MM.1S (cell line): ENCODE measurements at regions not wholly inside any gene's neighbourhood (a gene's known extent, or its start where the extent isn't known, plus 50 kb on each side); places are given as distances from the start of the nearest gene placed in this dataset.
"Not testable (repeated sequence)": the region's sequence is repeated elsewhere in the genome, so short reads cannot be mapped to it uniquely, and the experiment has no call there.

Experiments used
- DNase-seq: peaks from one replicate; pipeline ENCODE4 v3.0.0-alpha.2; 2015
- H2AFZ ChIP-seq: fragments of 300-600 bp; sonication (generic); 2 replicates; pipeline ENCODE4 v1.6.0; 2016; ENCODE audit warnings: antibody characterized with exemption, low read length
- H3F3A ChIP-seq: fragments of 300-600 bp; sonication (generic); 2 replicates; pipeline ENCODE4 v1.6.1; 2016; ENCODE audit warnings: mild to moderate bottlenecking, antibody characterized with exemption, low read length, moderate library complexity, mixed read lengths; ENCODE audit not compliant: insufficient read depth
- H3K27ac ChIP-seq: fragments of 300-600 bp; sonication (generic); 2 replicates; pipeline ENCODE4 v1.5.1; 2016; ENCODE audit warnings: mild to moderate bottlenecking, low read length
- H3K27me3 ChIP-seq: fragments of 300-600 bp; sonication (generic); replicated peaks from 2 replicates; pipeline ENCODE4 v1.6.0; 2016; ENCODE audit warnings: low read length; ENCODE audit not compliant: insufficient read depth
- H3K36me3 ChIP-seq: fragments of 300-600 bp; sonication (generic); replicated peaks from 2 replicates; pipeline ENCODE4 v1.6.1; 2016; ENCODE audit warnings: mild to moderate bottlenecking, low read length, mixed read lengths; ENCODE audit not compliant: insufficient read depth
- H3K4me1 ChIP-seq: fragments of 300-600 bp; sonication (generic); 2 replicates; pipeline ENCODE4 v1.6.1; 2016; ENCODE audit warnings: low read length, mixed read lengths
- H3K4me2 ChIP-seq: fragments of 300-600 bp; sonication (generic); 2 replicates; pipeline ENCODE4 v1.6.0; 2016; ENCODE audit warnings: low read depth, low read length
- H3K4me3 ChIP-seq: fragments of 300-600 bp; sonication (generic); 2 replicates; pipeline ENCODE4 v1.5.1; 2016; ENCODE audit warnings: low read length, mixed read lengths
- H3K79me2 ChIP-seq: fragments of 300-600 bp; sonication (generic); 2 replicates; pipeline ENCODE4 v1.6.1; 2016; ENCODE audit warnings: mixed run types, low read length, mixed read lengths
- H3K9ac ChIP-seq: fragments of 300-600 bp; sonication (generic); 2 replicates; pipeline ENCODE4 v1.6.1; 2016; ENCODE audit warnings: low read length, mixed read lengths
- H3K9me2 ChIP-seq: fragments of 300-600 bp; sonication (generic); replicated peaks from 2 replicates; pipeline ENCODE4 v1.6.1; 2016; ENCODE audit warnings: mild to moderate bottlenecking, low read length, mixed read lengths; ENCODE audit not compliant: insufficient read depth
- H3K9me3 ChIP-seq: fragments of 300-600 bp; sonication (generic); replicated peaks from 2 replicates; pipeline ENCODE4 v1.6.1; 2016; ENCODE audit warnings: mild to moderate bottlenecking, low read length, mixed read lengths; ENCODE audit not compliant: insufficient read depth
- H4K20me1 ChIP-seq: fragments of 300-600 bp; sonication (generic); 2 replicates; pipeline ENCODE4 v1.6.1; 2016; ENCODE audit warnings: mild to moderate bottlenecking, low read length, moderate library complexity, mixed read lengths; ENCODE audit not compliant: insufficient read depth
- CTCF ChIP-seq: fragments of 300-600 bp; sonication (generic); IDR thresholded peaks from 2 replicates; pipeline ENCODE4 v1.5.1; 2016; ENCODE audit warnings: antibody characterized with exemption, low read length, mixed read lengths
- EZH2 ChIP-seq: fragments of 300-600 bp; sonication (generic); optimal IDR thresholded peaks from 2 replicates; pipeline ENCODE3; 2017; ENCODE audit warnings: low read depth, mild to moderate bottlenecking, antibody characterized with exemption, low read length, mixed read lengths
- EZH2phosphoT487 ChIP-seq: fragments of 300-600 bp; sonication (generic); IDR thresholded peaks from 2 replicates; pipeline ENCODE4 v1.6.1; 2018; ENCODE audit warnings: antibody characterized with exemption, low read length

GRCh38 chr19:22515435-22515834, 93.3 kb upstream of the ZNF98 start:
- no peak overlapping the region for H2AFZ ChIP-seq
- no peaks in the 10 kb centered on the region for H3K4me1 ChIP-seq
- no peaks in the 10 kb centered on the region for H3K9me3 ChIP-seq
- H3K4me3 ChIP-seq, result no peak overlapping the region
- H3K36me3 ChIP-seq, result no peaks in the 10 kb centered on the region
- DNase-seq, result no peak
- no peak overlapping the region for H3K27ac ChIP-seq
- H3K9me2 ChIP-seq, result no peaks in the 10 kb centered on the region
- H4K20me1 ChIP-seq, result no peaks in the 10 kb centered on the region
- no peak overlapping the region for H3K9ac ChIP-seq
- no peak overlapping the region for H3K4me2 ChIP-seq
- no peaks in the 10 kb centered on the region for H3F3A ChIP-seq
- H3K27me3 ChIP-seq, result no peaks in the 10 kb centered on the region
- no peaks in the 10 kb centered on the region for H3K79me2 ChIP-seq
- TF ChIP-seq CTCF, result no peak
- no peak for TF ChIP-seq EZH2
- no peak for TF ChIP-seq EZH2phosphoT487

- Histone ChIP-seq H3K79me2 (no peaks in the 10 kb centered on the region), H3K9me2 (no peaks in the 10 kb centered on the region), H3F3A (no peaks in the 10 kb centered on the region), H2AFZ (no peak overlapping the region), H3K4me3 (no peak overlapping the region), H3K9ac (no peak overlapping the region), H3K27me3 (no peaks in the 10 kb centered on the region), H3K9me3 (no peaks in the 10 kb centered on the region), H4K20me1 (no peaks in the 10 kb centered on the region), H3K36me3 (no peaks in the 10 kb centered on the region), H3K4me2 (no peak overlapping the region), H3K27ac (no peak overlapping the region), H3K4me1 (no peaks in the 10 kb centered on the region)
- no peak for DNase-seq
- TF ChIP-seq EZH2phosphoT487 (no peak), CTCF (no peak), EZH2 (no peak)
Measured at GRCh38 chr19:22503524-22503923, 81.4 kb upstream of the ZNF98 start.

- Histone ChIP-seq H3K36me3 (no peaks in the 10 kb centered on the region), H3F3A (no peaks in the 10 kb centered on the region), H3K4me2 (no peak overlapping the region), H4K20me1 (no peaks in the 10 kb centered on the region), H3K79me2 (no peaks in the 10 kb centered on the region), H3K9me2 (no peaks in the 10 kb centered on the region), H3K4me1 (no peaks in the 10 kb centered on the region), H3K9me3 (no peaks in the 10 kb centered on the region), H3K4me3 (no peak overlapping the region), H3K27me3 (no peaks in the 10 kb centered on the region), H3K9ac (no peak overlapping the region), H2AFZ (no peak overlapping the region), H3K27ac (no peak overlapping the region)
- TF ChIP-seq EZH2phosphoT487 (no peak), CTCF (no peak), EZH2 (no peak)
- no peak for DNase-seq
Measured at GRCh38 chr19:22502766-22503165, 80.6 kb upstream of the ZNF98 start.

- H4K20me1 ChIP-seq, H3F3A ChIP-seq, H2AFZ ChIP-seq, H3K9me2 ChIP-seq, H3K27ac ChIP-seq, H3K27me3 ChIP-seq, H3K36me3 ChIP-seq, H3K79me2 ChIP-seq, H3K4me3 ChIP-seq, H3K4me1 ChIP-seq, H3K9me3 ChIP-seq, DNase-seq, H3K4me2 ChIP-seq, H3K9ac ChIP-seq: not testable (repeated sequence)
Measured at GRCh38 chr19:22498831-22499430, 76.8 kb upstream of the ZNF98 start.
